NCI-H748 (cell line): ENCODE measurements at regions not wholly inside any gene's neighbourhood (a gene's known extent, or its start where the extent isn't known, plus 50 kb on each side); places are given as distances from the start of the nearest gene placed in this dataset.

ENCODE experiments used
- DNase-seq: peaks from one replicate; lab custom pipeline; 2025; ENCODE audit not compliant: unreplicated experiment; lab: John Stamatoyannopoulos, UW

DNA sequence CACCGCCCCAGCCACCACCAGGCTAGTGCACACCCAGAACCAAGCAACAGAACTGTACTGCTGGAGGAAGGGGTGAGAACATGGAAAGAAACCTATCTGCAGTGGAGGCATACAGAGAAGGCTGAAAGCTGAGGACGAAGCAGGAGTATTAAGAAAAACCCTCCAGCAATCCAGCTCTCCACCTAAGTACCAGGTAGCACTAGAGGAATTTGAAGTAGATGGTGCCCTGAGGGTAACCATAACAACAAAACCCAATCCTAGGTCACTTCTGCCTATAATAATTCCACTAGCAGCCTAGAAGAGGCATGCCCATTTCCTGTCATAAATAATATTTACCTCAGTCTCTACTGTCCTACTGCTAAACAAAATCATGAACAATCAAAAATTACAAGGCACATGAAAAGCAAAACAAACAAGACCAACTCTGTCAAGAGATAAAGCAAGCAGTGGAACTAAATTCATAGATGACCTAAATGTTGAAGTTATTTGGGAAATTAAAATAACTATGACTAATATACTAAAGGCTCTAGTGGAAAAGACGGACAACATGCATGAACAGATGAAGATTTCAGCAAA is 51.1 kb downstream of the HYCC1 start:
- no peak for DNase-seq

DNA sequence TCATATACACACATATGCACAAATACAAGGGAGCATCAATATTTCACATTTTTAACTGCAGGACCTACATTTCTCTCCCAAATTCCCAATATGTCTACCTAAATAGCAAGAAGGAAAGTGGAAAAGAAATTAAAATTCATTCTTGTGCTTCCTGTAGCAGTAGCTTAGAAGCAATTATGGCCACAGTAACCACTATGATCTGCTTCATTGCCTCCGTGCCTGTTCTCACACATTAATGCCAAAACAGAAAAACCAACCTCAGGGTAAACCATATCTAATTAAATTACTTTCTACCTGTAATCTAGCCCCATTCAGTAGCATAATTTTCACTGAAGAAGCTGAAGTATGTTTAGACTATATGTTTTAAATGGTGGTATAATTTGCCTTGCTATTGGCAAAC is 55.2 kb downstream of the HYCC1 start:
- DNase-seq = no peak

DNA sequence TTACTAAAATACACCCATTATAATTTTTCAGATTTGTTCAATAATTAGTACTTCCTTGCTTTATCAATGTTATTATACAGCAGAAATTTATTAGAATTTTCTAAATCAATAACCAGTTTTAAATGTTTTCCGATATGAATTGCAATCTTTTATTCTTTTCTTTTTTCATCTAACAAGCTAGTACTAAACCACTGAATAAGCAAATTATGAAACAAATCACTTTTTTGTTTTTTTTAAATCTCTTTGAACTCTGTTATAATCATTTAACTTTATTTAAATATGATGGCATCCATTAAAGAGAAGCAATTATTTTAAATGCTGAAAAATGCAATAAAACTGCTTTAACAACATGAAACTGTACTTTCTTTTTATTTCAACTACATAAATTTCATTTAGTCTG is 59.7 kb downstream of the HYCC1 start:
- no peak for DNase-seq

DNA sequence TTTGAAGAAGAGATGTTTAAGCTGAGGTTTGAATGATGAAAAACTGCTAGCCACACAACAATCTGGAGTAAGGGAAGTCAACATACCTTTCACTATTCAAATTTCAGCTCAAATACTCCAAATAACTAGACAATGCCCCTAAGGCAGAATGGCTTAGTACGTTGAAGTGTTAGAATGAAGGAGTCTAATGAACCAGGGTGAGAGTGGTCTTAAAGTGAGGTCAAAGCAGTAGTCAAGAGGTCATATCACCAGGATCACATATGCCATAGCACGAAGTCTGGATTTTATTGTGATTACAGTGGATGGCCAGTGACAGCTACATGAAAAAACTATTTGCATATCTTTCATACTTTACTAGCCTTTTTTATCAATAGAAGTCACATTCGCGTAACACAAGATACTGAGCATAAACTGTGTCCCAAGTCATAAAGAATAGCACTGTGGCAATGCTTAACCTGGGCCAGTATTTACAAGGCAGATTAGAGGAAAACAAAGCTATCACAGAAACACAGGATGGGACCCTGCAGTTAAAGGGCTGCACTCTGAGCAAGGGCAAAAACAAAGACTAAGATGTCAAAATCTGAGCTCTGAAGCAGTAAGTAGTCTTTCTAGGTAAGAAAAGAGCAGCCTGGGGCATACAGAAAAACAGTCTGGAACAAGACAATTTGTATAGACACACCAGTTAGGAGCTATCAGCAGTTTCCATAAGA is 61.5 kb downstream of the HYCC1 start:
- no peak for DNase-seq

DNA sequence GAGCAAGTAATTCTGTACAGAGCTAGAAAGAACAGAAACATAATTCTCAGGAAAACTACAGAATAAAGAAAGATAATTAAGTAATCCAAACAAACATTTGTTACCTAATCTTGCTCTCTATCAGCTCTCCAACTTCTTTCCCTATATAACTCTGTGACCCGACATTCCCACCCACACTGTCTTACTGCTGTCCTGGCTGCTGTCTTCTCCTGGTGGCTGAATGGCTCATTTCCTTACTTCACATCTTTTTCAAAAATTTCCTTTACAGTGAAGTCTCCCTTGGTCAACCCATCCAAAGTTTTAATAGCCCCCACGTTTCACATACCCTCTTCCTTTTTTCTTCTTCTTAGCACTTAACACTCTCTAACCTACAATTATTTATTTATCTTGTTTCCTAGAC is 64.0 kb downstream of the HYCC1 start:
- no peak for DNase-seq

GRCh38 chr7:22949221-22949620 is 64.7 kb downstream of the HYCC1 start:
- DNase-seq = no peak

GRCh38 chr7:22948770-22949169 is 65.2 kb downstream of the HYCC1 start:
- no peak for DNase-seq

DNA sequence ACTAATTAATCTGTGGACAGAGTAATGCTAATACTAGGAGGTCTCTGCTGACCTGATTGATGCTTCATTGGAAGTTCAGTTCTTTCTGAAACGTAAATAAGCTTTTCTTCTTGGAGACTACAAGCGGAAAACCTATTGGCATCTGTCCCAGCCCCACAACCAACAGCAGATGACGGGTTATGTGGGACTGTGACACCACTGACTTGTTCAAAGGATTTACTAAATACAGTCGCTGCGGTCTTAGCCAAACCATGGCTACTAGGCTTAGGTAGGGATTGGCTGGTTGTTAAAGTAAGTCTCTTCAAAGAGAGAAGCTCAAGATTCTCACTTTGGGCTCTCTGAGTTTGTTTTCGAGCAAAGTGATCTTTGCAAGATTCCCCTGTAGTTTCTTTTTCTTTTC is 68.3 kb downstream of the HYCC1 start:
- no peak for DNase-seq

DNA sequence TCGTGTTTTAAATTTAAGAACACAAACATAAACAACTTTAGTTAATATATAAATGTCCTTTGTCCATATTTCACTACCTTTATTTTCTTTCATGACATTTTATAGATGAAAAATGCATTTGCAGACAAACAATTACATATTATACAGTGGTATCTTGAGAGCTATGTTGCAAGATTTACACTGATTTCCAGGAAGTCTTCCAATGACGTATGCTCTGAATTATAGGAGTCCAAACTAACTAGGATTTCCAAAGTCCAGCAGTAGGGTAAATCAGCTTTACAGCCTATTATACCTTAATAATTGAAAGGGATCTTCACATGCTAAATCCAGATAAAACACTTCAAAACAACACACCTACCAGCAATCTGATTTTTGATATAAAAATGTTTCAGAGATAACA is 69.4 kb downstream of the HYCC1 start:
- DNase-seq = no peak

DNA sequence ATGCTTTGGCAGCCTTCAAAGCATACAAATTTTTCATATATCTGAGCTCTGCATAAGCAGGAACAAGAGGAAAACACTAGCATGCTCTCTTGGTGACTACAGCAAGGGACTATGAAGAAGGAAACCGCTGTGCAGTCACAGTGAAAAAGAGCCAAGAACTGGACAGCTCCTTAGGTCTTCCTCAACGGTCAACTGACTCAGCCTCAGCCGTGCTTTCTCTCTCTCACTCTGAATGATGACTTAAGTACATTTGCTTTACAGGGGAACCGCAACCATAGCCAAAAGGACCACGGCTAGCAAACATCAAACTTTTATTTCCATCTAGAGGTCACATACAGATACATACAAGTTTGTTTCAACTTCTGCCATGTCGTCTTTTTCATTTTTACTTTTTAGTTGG is 69.9 kb downstream of the HYCC1 start:
- DNase-seq = no peak

DNA sequence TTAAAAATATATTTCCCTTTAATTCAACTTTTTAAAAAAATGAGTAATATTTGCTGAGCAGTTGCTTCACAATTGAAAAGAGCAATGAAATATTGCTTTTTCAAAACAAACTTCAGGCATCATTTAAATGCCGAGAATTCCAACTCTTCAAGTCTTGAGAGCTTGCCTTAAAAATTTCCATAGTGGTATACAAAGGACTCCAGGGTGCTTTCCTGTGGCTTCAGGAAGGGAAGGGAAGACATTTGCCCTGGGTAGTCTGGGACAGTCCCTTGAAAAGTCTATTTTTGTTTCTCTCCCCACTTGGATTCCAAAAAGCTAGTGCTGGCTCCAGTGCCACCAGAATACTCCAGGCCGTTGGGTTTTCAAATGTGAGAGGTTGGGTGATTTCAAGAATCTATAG is 71.7 kb downstream of the HYCC1 start:
- DNase-seq = no peak

DNA sequence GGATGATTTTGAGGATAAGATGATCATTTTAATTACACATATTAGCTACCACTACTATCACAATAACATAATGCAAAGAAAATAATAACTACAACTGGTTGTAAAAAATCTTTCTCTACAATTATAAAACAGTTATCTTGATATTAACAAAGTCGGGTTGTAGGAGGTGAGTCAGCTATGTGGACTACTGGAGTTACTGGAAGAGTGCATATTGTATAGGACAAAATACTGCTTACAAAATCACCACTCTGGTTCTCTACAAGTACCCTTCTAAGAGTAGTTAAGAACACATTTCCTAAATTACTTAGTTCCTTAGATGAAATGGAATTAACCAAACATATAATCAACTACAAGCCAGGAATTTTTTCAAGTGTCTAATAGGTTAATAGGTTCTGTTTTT is 74.1 kb downstream of the HYCC1 start:
- no peak for DNase-seq

DNA sequence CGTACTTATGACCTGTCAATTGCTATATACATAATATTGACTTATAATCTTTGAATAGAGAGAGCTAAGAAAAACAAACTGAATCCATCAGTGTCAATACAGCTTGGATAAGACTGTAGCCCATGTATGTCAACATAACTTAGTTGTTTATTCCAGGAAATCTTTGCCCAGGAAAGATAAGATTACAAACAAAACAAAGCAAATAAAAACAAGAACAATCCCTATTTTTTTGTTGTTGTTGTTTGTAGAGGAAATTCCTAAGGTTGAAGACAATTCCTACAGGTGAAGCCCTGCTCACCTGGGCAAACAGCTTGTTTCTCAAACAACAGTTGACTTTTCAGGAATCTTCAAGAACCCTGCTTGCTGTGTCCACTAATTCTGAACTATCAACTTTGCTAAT is 76.0 kb downstream of the HYCC1 start:
- no peak for DNase-seq

GRCh38 chr7:22936246-22936645 is 77.7 kb downstream of the HYCC1 start:
- no peak for DNase-seq

DNA sequence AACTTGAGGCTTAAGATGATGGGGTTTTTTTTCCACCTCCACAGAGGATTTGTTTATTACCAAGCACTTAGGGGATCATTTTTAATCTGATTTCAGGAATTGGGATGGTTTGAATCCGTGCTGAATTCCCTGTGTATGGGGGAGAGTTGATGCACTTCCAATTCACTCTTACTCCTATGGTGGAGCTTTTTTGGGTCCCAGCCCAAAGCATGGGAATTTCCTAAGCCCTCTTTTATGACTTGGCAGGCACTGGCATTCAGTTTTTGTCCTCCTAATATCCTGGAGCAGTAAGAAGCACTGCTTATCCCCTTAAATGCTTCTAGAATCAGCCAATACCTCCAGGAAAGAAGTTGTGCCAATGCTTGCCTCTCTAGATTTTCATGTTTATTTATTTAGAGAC is 78.7 kb downstream of the HYCC1 start:
- DNase-seq = no peak

GRCh38 chr7:22934473-22935065 is 79.4 kb downstream of the HYCC1 start:
- no peak for DNase-seq

DNA sequence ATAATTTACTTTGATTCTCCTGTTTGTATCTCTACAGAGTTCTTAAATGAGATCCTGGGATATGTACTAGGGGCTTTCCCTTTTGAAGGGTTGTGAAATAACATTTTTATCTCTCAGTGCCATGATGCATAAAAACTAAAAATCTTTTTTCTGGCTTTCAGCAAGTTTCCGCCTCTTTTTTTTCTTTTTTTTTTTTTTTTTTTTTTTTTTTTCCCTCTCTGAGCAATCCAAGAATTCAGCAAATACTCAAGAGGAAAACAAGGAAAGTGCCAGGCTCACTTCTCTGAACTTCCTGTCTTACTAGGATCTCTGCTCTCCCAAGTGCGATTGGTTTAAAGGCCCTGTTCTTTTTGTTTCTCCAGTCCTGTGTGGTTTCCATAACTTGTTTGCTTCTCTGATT is 79.9 kb downstream of the HYCC1 start:
- DNase-seq = no peak

- no peak for DNase-seq
Observed at GRCh38 chr7:22932896-22933295, 81.0 kb downstream of the HYCC1 start.

DNA sequence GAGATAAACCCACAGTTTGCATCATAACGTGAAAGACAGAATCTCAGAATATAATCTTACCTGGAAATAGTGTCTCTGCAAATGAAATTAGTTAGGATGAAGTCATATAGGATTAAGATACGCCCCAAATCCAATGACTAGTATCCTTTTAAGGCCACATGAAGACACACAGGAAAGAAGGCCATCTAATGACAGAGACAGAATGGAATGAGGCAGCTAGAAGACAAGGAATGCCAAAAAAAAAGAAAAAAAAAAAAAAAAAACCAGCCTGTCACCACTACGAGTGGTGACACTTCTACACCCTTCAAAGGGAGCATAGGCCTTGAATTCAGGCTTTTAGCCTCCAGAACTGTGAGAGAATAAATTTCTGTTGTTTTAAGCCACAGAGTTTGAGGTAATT is 82.9 kb downstream of the HYCC1 start:
- no peak for DNase-seq

GRCh38 chr7:22922307-22922706 is 91.6 kb downstream of the HYCC1 start:
- no peak for DNase-seq

DNA sequence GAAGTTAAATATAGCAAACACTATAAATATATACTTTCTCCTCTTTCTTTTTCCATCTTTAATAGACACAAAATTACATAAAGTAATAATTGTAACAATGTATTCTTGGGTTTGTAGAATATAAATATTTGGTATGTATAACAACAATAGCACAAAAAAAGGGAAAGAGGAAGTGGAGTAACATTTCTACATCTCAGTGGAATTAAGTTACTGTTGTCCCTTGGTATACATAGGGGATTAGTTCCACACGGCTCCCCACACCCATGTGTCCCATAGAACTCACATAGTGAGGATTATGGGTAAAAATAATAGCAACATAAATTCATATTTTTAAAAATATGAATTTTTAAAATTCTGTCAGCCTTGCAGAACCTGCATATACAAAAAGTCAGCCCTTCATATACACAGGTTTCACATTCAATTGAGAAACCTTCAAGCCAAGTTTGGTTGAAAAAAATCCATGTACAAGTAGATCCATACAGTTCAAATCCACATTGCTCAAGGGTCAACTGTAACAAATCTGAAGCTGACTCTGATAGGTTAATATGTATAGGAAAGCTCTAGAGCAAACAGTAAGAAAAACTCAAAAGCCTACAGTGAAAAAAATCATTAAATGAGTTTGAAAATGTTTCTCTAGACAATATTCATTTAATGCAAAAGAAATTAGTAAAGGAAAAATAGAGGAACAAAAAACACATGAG is 92.4 kb downstream of the HYCC1 start:
- no peak for DNase-seq

DNA sequence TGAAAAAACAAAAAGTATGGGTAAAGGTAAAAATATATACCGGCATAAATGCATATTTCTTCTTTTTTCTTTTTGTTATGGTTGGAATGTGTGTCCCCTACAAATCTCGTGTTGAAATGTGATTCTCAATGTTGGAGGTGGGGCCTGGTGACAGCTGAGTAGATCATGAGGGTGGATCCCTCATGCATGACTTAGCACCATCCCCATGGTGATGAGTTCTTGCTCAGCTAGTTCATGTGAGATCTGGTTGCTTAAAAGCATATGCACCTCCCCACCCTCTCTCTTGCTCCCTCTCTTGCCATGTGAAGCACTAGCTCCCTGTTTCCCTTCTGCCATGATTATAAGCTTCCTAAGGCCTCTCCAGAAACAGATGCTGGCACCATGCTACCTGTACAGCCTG is 93.3 kb downstream of the HYCC1 start:
- peak; percentile 58 for DNase-seq
